Activated T-cell treated with anti-CD3 and anti-CD28 coated beads, Interleukin-2, amount 50 U/mL, for 72 hours (primary cell): ENCODE measurements at regions not wholly inside any gene's neighbourhood (a gene's known extent, or its start where the extent isn't known, plus 50 kb on each side); places are given as distances from the start of the nearest gene placed in this dataset.
A peak's percentile ranks its signal among the peaks of the same experiment; 100 is the strongest.

ENCODE experiments used
- ATAC-seq, 2 donors: fragments of 150-1000 bp; cut with Tn5 transposase; replicated peaks in 1 of 2; 2 replicates each; pipeline ENCODE4 v1.10.0; 2021; ENCODE audit warnings: moderate library complexity in 2 of 2, mild to moderate bottlenecking in 1 of 2
- DNase-seq, 2 donors: peaks; one replicate each; pipeline ENCODE4 v3.0.0; 2021 to 2022; ENCODE audit warnings: mixed read lengths in 1 of 2
- H3K27ac Mint-ChIP-seq: one replicate; pipeline ENCODE4 v1.8.0; 2022; ENCODE audit warnings: mild to moderate bottlenecking, moderate library complexity, mixed read lengths
- H3K27me3 Mint-ChIP-seq: one replicate; pipeline ENCODE4 v1.8.0; 2022; ENCODE audit warnings: low read depth, mixed read lengths
- H3K36me3 Mint-ChIP-seq, 2 donors: one replicate each; pipeline ENCODE4 v1.8.0; 2022; ENCODE audit warnings: mixed read lengths in 2 of 2, mild to moderate bottlenecking in 1 of 2; ENCODE audit not compliant: insufficient read depth in 2 of 2
- H3K4me1 Mint-ChIP-seq: one replicate; pipeline ENCODE4 v1.8.0; 2022; ENCODE audit warnings: low read depth, mixed read lengths
- H3K4me3 Mint-ChIP-seq, 2 donors: one replicate each; pipeline ENCODE4 v1.8.0; 2022; ENCODE audit warnings: mild to moderate bottlenecking in 2 of 2, mixed read lengths in 2 of 2, moderate library complexity in 2 of 2
- H3K9me3 Mint-ChIP-seq, 2 donors: one replicate each; pipeline ENCODE4 v1.8.0; 2022; ENCODE audit warnings: mixed read lengths in 2 of 2

GRCh38 chr13:22121146-22121739 lies 450.4 kb downstream of the FGF9 start:
- ATAC-seq (no peak), DNase-seq (no peak)
- H3K9me3 Mint-ChIP-seq, result no peaks in the 10 kb centered on the region
- peaks cover 5% of the 10 kb centered on the region for H3K27me3 Mint-ChIP-seq
- no peak overlapping the region for H3K27ac Mint-ChIP-seq
- no peaks in the 10 kb centered on the region for H3K36me3 Mint-ChIP-seq
- H3K4me3 Mint-ChIP-seq, result no peak overlapping the region
- peaks cover 46% of the 10 kb centered on the region for H3K4me1 Mint-ChIP-seq

DNA sequence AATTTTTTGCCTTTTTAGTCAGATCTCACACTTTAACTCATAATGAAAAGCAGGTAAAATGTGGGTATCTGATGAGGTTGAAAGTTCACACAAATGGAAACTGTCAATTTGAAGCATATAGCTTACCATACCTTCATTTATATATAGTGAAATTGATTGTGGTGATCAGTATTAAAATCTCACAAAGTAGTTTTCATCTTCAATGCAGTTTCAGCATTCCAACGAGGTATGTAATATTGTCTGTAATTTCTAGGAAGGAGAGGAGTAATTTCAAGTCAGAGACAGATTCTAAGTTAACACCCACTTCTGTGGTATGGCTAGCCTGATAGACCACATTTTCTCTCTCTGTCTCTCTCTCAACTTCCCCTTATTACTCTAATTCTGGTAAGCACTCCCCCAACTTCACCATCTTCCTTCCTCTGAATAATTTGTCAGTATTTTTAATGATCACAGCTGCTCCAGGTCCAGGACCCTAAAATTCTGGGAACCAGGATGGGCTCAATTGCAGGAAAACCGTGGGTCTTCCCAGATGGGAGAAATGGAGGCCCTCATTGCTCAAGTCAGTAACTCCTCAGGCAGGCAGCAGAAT lies 455.7 kb downstream of the FGF9 start:
- ATAC-seq, result peak; percentile 75 to 77
- Mint-ChIP-seq H3K4me3 (peak overlapping the region; percentile 53 to 77), H3K27ac (peak overlapping the region; percentile 78), H3K9me3 (peaks cover 4 to 6% of the 10 kb centered on the region in 2 donors), H3K27me3 (no peaks in the 10 kb centered on the region), H3K4me1 (peaks cover 60% of the 10 kb centered on the region), H3K36me3 (peaks cover 2 to 10% of the 10 kb centered on the region in 2 donors)
- DNase-seq, result no peak

- H3K9me3 Mint-ChIP-seq, result peaks cover 4 to 6% of the 10 kb centered on the region in 2 donors
- ATAC-seq (peak; percentile 46 to 59), DNase-seq (no peak)
- H3K27ac Mint-ChIP-seq, result no peak overlapping the region
- peaks cover 60% of the 10 kb centered on the region for H3K4me1 Mint-ChIP-seq
- peaks cover 2 to 10% of the 10 kb centered on the region in 2 donors for H3K36me3 Mint-ChIP-seq
- peak overlapping the region; percentile 11 to 28 for H3K4me3 Mint-ChIP-seq
- H3K27me3 Mint-ChIP-seq, result no peaks in the 10 kb centered on the region
Measured at GRCh38 chr13:22127277-22128164, 456.6 kb downstream of the FGF9 start.

DNA sequence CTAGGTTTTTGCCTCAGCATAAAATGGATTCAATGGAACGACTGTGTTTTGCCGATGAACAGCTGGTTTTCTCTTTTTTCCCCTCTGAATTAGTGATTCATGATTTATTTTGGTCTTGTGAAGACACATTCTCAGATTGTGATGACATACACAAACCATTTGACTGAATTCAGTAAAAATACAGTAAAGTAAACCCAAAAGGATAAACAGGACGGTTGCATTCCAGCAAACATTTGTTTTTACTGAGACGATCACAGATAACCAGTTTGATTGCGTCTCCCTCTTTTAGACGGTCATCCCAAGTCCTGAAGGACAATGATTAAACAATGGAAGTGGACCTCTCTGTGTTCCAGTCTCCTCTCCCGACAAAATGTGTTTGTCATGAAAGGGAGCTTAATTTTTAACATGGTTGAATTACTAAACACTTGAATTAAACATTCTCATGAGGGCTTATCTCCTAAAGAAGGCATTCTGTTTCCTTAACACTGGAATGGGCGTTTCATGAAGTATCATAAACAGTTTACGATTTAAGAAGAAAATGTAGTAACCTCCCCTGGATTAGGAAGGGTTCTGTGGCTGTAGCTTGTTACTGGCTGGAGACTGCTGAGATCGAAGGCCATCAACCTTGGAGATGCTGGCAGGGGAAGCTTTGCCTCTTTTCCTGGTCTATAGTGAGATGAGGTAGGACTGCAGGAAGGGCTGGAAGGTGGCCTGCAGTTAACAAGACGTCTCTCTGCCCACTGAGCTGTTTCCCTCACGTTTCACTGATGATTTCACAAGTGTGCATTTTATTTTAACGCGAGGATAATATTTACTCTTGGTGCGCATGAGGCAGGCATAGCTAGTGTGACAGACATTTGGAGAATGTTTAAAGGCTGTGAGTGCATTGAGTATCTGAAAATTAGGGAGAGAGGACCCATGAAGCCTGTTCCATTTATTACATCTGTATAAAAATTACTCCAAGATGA lies 457.9 kb downstream of the FGF9 start:
- DNase-seq (no peak), ATAC-seq (no peak)
- no peaks in the 10 kb centered on the region for H3K27me3 Mint-ChIP-seq
- peaks cover 60% of the 10 kb centered on the region for H3K4me1 Mint-ChIP-seq
- peaks cover 2 to 10% of the 10 kb centered on the region in 2 donors for H3K36me3 Mint-ChIP-seq
- no peak overlapping the region for H3K4me3 Mint-ChIP-seq
- peaks cover 4 to 6% of the 10 kb centered on the region in 2 donors for H3K9me3 Mint-ChIP-seq
- H3K27ac Mint-ChIP-seq, result peak overlapping the region; percentile 43

- H3K27me3 Mint-ChIP-seq, result no peaks in the 10 kb centered on the region
- H3K36me3 Mint-ChIP-seq, result peaks cover 2 to 10% of the 10 kb centered on the region in 2 donors
- no peak overlapping the region for H3K27ac Mint-ChIP-seq
- no peak for DNase-seq
- peaks cover 47% of the 10 kb centered on the region for H3K4me1 Mint-ChIP-seq
- peaks cover 4 to 6% of the 10 kb centered on the region in 2 donors for H3K9me3 Mint-ChIP-seq
- no peak overlapping the region for H3K4me3 Mint-ChIP-seq
- ATAC-seq, result no peak
Measured at GRCh38 chr13:22130254-22130653, 459.4 kb downstream of the FGF9 start.

GRCh38 chr13:22134261-22134660 lies 463.4 kb downstream of the FGF9 start:
- Mint-ChIP-seq H3K27ac (no peak overlapping the region), H3K27me3 (no peaks in the 10 kb centered on the region), H3K9me3 (peaks cover 2 to 3% of the 10 kb centered on the region in 2 donors), H3K36me3 (peaks cover 2 to 3% of the 10 kb centered on the region in 2 donors), H3K4me3 (no peak overlapping the region), H3K4me1 (peaks cover 28% of the 10 kb centered on the region)
- DNase-seq (no peak), ATAC-seq (no peak)

- ATAC-seq (no peak), DNase-seq (no peak)
- H3K4me1 Mint-ChIP-seq, result peaks cover 31% of the 10 kb centered on the region
- no peaks in the 10 kb centered on the region for H3K36me3 Mint-ChIP-seq
- H3K9me3 Mint-ChIP-seq, result no peaks in the 10 kb centered on the region
- H3K4me3 Mint-ChIP-seq, result no peak overlapping the region
- no peaks in the 10 kb centered on the region for H3K27me3 Mint-ChIP-seq
- H3K27ac Mint-ChIP-seq, result no peak overlapping the region
Measured at GRCh38 chr13:22135446-22135845, 464.6 kb downstream of the FGF9 start.

DNA sequence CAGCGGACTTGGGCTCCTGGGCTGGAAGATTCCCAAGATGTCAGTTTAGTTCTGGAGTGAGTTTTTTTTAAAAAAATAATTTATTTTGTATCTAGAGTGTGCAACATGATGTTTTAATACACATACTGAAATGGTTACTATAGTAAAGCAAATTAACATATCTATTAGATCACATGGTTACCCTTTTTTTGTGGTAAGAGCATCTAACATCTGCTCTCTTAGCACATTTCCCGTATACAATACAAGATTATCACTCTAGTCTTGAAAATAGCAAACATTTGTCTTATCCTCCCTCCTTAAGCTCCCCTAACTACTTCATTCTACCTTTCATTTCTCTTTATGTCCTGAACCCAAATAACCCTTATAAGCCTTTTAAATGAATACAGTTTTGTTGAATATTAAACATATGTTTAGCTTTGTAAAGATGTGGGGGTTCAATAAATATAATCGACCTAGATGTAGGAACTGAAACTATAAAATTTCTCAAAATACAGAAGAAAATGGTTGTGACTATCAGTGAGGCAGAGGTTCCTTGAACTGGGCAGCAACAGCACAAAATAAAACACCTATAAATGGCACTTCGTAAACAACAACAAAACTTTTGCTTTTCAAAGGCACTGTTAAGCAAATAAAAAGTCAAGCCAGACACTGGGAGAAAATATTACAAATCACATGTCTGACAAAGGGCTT lies 466.6 kb downstream of the FGF9 start:
- DNase-seq (no peak), ATAC-seq (no peak)
- H3K4me3 Mint-ChIP-seq, result no peak overlapping the region
- peaks cover under 1 to 1% of the 10 kb centered on the region in 2 donors for H3K36me3 Mint-ChIP-seq
- no peaks in the 10 kb centered on the region for H3K27me3 Mint-ChIP-seq
- peaks cover 50% of the 10 kb centered on the region for H3K4me1 Mint-ChIP-seq
- peaks cover 0 to under 1% of the 10 kb centered on the region in 2 donors for H3K9me3 Mint-ChIP-seq
- H3K27ac Mint-ChIP-seq, result peak overlapping the region; percentile 74

- Mint-ChIP-seq H3K27ac (no peak overlapping the region), H3K27me3 (no peaks in the 10 kb centered on the region), H3K4me3 (peak overlapping the region; percentile 36 to 43), H3K9me3 (peaks cover 0 to 2% of the 10 kb centered on the region in 2 donors), H3K4me1 (peaks cover 61% of the 10 kb centered on the region), H3K36me3 (peaks cover 1 to 2% of the 10 kb centered on the region in 2 donors)
- DNase-seq (no peak), ATAC-seq (peak; percentile 46 to 57)
Measured at GRCh38 chr13:22138947-22139346, 468.1 kb downstream of the FGF9 start.

- DNase-seq, result no peak
- Mint-ChIP-seq H3K4me3 (peak overlapping the region in 1 of 2 donors; percentile 42), H3K27me3 (no peaks in the 10 kb centered on the region), H3K27ac (peak overlapping the region; percentile 63), H3K36me3 (peaks cover 1 to 2% of the 10 kb centered on the region in 2 donors), H3K4me1 (peaks cover 52% of the 10 kb centered on the region), H3K9me3 (peaks cover 3% of the 10 kb centered on the region in 2 donors)
- peak; percentile 51 to 53 for ATAC-seq
Measured at GRCh38 chr13:22141716-22142115, 470.8 kb downstream of the FGF9 start.

DNA sequence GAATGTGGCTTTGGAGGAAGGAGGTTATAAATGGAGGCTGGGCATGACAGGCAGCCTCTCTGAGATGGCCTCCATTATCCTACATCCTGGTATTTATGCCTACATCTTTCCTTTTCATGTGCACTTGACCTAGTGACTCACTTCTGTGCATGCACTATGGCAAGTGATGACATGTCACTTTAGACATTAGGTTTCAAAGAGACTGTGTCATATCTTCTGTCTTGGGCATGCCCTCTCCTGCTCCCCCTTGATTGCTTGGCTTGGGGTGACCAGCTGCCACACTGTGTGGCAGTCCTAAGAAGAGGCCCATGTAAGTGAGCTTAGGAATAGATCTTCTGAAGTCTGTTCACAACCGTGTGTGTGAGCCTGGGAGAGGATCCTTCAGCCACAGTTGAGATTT lies 472.8 kb downstream of the FGF9 start:
- ATAC-seq (peak; percentile 49 to 68), DNase-seq (no peak)
- Mint-ChIP-seq H3K36me3 (peaks cover 3 to 6% of the 10 kb centered on the region in 2 donors), H3K9me3 (peaks cover 3 to 5% of the 10 kb centered on the region in 2 donors), H3K4me3 (no peak overlapping the region), H3K27ac (no peak overlapping the region), H3K27me3 (no peaks in the 10 kb centered on the region), H3K4me1 (peaks cover 48% of the 10 kb centered on the region)

DNA sequence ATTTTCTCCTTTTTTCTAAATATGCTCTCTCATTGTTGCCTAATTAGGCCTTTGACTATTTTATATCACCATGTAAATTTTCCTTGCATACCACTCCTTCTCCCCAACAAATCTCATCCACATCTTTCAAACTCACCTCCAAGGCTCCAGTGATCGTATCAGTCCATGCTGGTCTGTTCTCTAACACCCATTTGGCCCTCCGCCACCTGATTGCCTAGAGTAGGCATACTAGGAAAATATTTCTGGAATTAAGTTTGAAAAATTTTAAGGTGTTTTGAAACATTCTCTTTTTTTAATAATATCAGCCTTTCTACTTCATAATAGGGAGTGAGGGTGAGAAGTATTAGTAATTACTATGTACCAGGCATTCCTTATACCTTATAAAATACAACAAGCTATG lies 473.9 kb downstream of the FGF9 start:
- H3K27me3 Mint-ChIP-seq, result no peaks in the 10 kb centered on the region
- no peak overlapping the region for H3K4me3 Mint-ChIP-seq
- no peak overlapping the region for H3K27ac Mint-ChIP-seq
- ATAC-seq (no peak), DNase-seq (no peak)
- peaks cover 37% of the 10 kb centered on the region for H3K4me1 Mint-ChIP-seq
- H3K36me3 Mint-ChIP-seq, result peaks cover 3 to 7% of the 10 kb centered on the region in 2 donors
- peaks cover 3 to 5% of the 10 kb centered on the region in 2 donors for H3K9me3 Mint-ChIP-seq
